Tibial nerve (tissue), 4 donors: ENCODE measurements at regions not wholly inside any gene's neighbourhood (a gene's known extent, or its start where the extent isn't known, plus 50 kb on each side); places are given as distances from the start of the nearest gene placed in this dataset.

Experiments
- CTCF ChIP-seq, 5 experiments: fragments of 200-600 bp in 3 of 5; fragments of 450-650 bp in 2 of 5; sonication (generic) in 3 of 5; IDR thresholded peaks; one replicate each; pipeline ENCODE4 v1.5.1; 2016 to 2019; ENCODE audit warnings: antibody characterized with exemption in 5 of 5, mild to moderate bottlenecking in 3 of 5, moderate library complexity in 2 of 5
- EP300 ChIP-seq, 2 donors: sonication (generic); formaldehyde crosslinking; IDR thresholded peaks; one replicate each; pipeline ENCODE4 v1.6.1; 2017; ENCODE audit warnings: antibody characterized with exemption in 2 of 2, mild to moderate bottlenecking in 1 of 2

- TF ChIP-seq CTCF (IDR thresholded peaks at IDR 0.05) (no peak), EP300 (IDR thresholded peaks at IDR 0.05) (no peak)
These were observed 992.1 kb downstream of the MAT2B start for GRCh38 chr5:164497311-164498064.
